Lower leg skin (tissue), 4 donors: ENCODE measurements at regions not wholly inside any gene's neighbourhood (a gene's known extent, or its start where the extent isn't known, plus 50 kb on each side); places are given as distances from the start of the nearest gene placed in this dataset.

Experiments used
- DNase-seq, 2 donors: peaks; one replicate each; pipeline ENCODE4 v3.0.0-alpha.2; 2019; ENCODE audit warnings: low spot score in 2 of 2
- H3K4me3 ChIP-seq: fragments of 200-600 bp; sonication (generic); 2 replicates; pipeline ENCODE4 v1.5.1; 2017; ENCODE audit warnings: mild to moderate bottlenecking, low read depth; ENCODE audit not compliant: poor library complexity, severe bottlenecking
- CTCF ChIP-seq, 3 donors: fragments of 450-650 bp; IDR thresholded peaks; one replicate each; pipeline ENCODE4 v1.5.1; 2016; ENCODE audit warnings: antibody characterized with exemption in 3 of 3, mild to moderate bottlenecking in 3 of 3, moderate library complexity in 2 of 3
- POLR2A ChIP-seq, 2 donors: fragments of 450-650 bp; IDR thresholded peaks; one replicate each; pipeline ENCODE4 v1.6.1; 2016 to 2017; ENCODE audit warnings: antibody characterized with exemption in 2 of 2, mild to moderate bottlenecking in 1 of 2, moderate library complexity in 1 of 2
- WGBS, 2 donors: methylation state at CpG; one replicate each; pipeline ENCODE4 v1.1.5; 2018; 5-methylcytosine and 5-hydroxymethylcytosine counted together
- intact Hi-C: fragments of 100-400 bp; cut with DNase I; formaldehyde crosslinking; loops from one replicate; pipeline ENCODE4 v1.15.0; 2023; ENCODE audit warnings: low total_unique reads

GRCh38 chr11:8332196-8332595 is 68.5 kb upstream of the LMO1 start:
- DNase-seq, result no peak
- TF ChIP-seq POLR2A (IDR thresholded peaks at IDR 0.05) (no peak), CTCF (IDR thresholded peaks at IDR 0.05) (no peak)

GRCh38 chr11:8331767-8332166 is 68.1 kb upstream of the LMO1 start:
- intact Hi-C loops, result loop anchor here (5.0 to 10.0 kb wide), 2 partner anchors 233 to 1099 kb away; no protein-coding TSS in a partner anchor

More at GRCh38 chr11:8332196-8332595, 68.5 kb upstream of the LMO1 start:
- intact Hi-C loops, result loop anchor here (5.0 to 10.0 kb wide), 2 partner anchors 233 to 1100 kb away; no protein-coding TSS in a partner anchor
- 85 to 90% methylated on average over 4 of the region's 4 CpGs for WGBS, 2 donors
- H3K4me3 ChIP-seq, result no peak overlapping the region

GRCh38 chr11:8330896-8331295 is 67.2 kb upstream of the LMO1 start:
- WGBS, 2 donors, result 59 to 77% methylated on average over 6 of the region's 6 CpGs
- intact Hi-C loops, result loop anchor here (5.0 to 10.0 kb wide), 2 partner anchors 234 to 1099 kb away; no protein-coding TSS in a partner anchor
- no peak for DNase-seq
- H3K4me3 ChIP-seq, result no peak overlapping the region
- TF ChIP-seq CTCF (IDR thresholded peaks at IDR 0.05), result no peak
- TF ChIP-seq POLR2A (IDR thresholded peaks at IDR 0.05), result no peak

More at GRCh38 chr11:8331767-8332166, 68.1 kb upstream of the LMO1 start:
- no peak for DNase-seq
- H3K4me3 ChIP-seq, result no peak overlapping the region
- no peak for TF ChIP-seq CTCF (IDR thresholded peaks at IDR 0.05)
- TF ChIP-seq POLR2A (IDR thresholded peaks at IDR 0.05), result no peak
- WGBS, 2 donors, result 83 to 88% methylated on average over 3 of the region's 3 CpGs

- 13 to 20% methylated on average over 10 of the region's 10 CpGs for WGBS, 2 donors
- TF ChIP-seq POLR2A (IDR thresholded peaks at IDR 0.05) (no peak), CTCF (IDR thresholded peaks at IDR 0.05) (no peak)
- H3K4me3 ChIP-seq, result no peak overlapping the region
- intact Hi-C loops, result loop anchor here (5.0 to 10.0 kb wide), 2 partner anchors 234 to 1098 kb away; no protein-coding TSS in a partner anchor
- DNase-seq, result no peak
Measured at GRCh38 chr11:8330404-8330803, 66.7 kb upstream of the LMO1 start.

GRCh38 chr11:8329847-8330361 is 66.2 kb upstream of the LMO1 start:
- TF ChIP-seq CTCF (IDR thresholded peaks at IDR 0.05) (no peak), POLR2A (IDR thresholded peaks at IDR 0.05) (no peak)
- intact Hi-C loops, result loop anchor here (5.0 to 10.0 kb wide), 2 partner anchors 235 to 1098 kb away; no protein-coding TSS in a partner anchor
- no peak for DNase-seq
- no peak overlapping the region for H3K4me3 ChIP-seq
- 13 to 24% methylated on average over 17 of the region's 17 CpGs for WGBS, 2 donors

GRCh38 chr11:8329336-8329735 is 65.7 kb upstream of the LMO1 start:
- H3K4me3 ChIP-seq, result no peak overlapping the region
- no peak for DNase-seq
- intact Hi-C loops, result no loop called here
- 60 to 63% methylated on average over 6 of the region's 6 CpGs for WGBS, 2 donors
- TF ChIP-seq POLR2A (IDR thresholded peaks at IDR 0.05) (no peak), CTCF (IDR thresholded peaks at IDR 0.05) (no peak)
